Stimulated activated CD8-positive, alpha-beta memory T cell treated with anti-CD3 and anti-CD28 coated beads, Interleukin-2, amount 100 ng/mL, for 48 hours (primary cell): ENCODE measurements at regions not wholly inside any gene's neighbourhood (a gene's known extent, or its start where the extent isn't known, plus 50 kb on each side); places are given as distances from the start of the nearest gene placed in this dataset.

Experiments used
- DNase-seq, 2 donors: peaks; one replicate each; pipeline ENCODE4 v3.0.0-alpha.2; 2020; ENCODE audit warnings: low read depth in 2 of 2

DNA sequence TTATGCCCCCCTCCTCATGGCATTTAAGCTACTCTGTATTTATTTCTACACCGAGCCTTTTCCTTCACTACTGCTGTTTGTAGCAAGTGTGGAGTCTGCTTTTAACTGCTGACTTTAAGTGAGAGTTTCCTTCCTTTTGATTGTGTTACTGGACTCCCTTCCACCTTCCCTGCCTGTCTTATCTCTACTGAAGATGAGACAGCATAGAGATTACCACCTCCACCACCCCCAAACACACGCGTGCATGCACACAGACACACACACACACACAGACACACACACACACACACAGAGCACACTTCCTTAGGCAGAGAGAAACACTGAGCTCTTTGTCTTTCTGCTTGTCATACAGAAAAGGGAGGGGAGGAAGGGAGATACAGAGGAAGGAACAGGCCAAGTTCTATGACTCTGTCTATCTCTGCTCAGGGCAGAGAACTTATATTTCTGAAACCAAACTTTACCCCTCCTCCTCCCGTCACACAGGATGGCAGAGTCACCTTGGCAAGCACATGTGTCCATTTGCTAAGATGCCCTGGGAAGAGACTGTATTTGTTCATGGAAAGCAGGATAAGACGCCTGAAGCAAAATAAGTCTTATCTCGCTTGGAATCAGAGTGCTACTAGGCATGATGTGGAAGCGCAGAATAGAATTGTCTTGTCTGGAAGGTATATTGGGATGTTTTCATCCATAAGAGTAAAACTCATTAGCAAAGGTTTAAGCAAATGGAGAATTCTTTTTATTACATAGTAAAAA, 81.8 kb upstream of the CAV2 start:
- DNase-seq, result no peak

DNA sequence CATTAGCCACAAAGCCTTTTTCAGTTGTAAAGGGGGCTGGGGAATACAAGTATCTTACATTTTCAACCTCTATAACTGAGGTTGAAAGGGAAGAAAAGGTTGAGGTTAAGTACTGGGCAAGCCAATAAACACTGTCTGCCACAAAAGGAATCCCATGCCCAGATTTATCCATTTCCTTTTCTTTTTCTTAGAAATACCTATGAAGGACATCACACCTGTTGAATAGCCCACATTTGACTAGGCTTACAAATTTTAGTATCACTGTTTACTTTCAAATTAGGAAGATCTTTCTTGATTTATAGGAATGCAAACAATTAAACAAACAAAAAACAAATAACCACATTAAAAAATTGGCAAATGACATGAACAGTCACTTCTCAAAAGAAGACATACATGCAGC, 81.0 kb upstream of the CAV2 start:
- no peak for DNase-seq

DNA sequence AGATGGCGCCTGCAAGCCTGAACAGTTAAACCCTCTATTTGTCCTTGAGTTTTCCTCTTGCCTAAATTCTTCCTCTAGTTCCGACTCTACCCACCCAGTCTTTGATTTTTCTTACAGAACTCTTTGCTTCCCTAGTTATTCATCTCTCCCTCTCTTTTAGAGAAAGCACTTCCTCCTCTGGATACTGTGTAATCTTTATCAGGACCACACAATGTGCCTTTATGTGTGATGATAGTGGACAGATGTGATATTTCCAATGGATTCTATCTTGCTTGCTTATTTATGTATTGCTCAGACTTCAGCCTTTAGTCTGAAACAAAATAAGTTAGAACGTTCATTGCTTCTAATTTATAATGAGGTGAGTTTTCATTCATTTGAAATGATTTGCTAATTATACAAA, 79.5 kb upstream of the CAV2 start:
- DNase-seq, result no peak

DNA sequence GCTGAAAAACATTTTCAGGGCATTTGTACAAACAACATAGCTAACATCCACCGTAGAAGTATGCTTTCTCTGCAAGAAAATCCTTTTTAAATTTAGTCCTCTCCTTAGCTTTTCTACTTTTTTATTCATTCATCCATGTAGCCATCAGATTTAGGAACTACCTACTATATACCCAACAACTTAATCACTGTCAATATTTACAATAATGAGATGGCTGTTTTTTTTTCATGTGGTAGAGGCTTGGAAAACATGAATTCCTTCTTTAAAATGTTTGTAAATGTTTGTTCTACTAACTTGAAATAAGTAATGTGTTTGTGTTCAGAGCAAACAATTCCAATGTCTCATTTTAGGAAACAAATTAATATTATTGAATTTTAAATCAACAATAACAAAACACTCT, 78.2 kb upstream of the CAV2 start:
- no peak for DNase-seq

DNA sequence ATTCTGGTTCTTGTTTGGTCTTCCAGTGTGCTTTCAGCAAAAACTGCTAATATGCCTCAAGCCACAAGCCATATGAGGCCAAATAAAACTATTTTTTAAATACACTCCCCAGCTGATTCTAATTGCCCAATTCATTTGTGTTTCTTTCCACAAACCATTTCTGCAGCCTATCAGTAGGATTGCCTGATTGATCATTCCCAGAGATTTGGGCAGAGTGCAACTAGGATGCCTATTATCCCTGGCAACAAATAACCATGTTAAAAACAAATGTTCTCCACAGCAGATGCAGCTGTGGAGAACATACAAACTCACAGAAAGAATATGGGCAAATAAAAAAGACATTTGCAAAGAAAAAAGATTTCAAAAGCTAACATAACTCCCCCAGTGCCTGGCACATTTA, 76.9 kb upstream of the CAV2 start:
- DNase-seq, result no peak

DNA sequence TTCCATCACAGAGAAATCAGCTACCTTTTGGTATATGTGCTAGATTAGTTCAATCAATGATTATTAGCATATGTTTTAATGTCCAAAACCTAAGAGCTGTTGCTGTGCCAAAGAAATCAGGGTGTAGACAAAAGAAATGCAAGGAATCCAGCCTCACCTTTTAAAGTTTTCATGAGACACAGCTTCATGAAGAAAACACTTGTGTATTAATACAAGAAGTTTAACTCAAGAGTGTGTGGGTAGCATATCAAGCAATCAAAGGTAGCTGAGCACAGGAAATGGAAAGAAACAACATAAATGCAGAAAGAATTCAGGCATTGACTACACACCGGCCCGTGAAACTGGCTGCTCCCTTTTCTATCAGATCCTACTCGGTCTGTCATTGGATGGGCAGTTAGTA, 76.0 kb upstream of the CAV2 start:
- no peak for DNase-seq

DNA sequence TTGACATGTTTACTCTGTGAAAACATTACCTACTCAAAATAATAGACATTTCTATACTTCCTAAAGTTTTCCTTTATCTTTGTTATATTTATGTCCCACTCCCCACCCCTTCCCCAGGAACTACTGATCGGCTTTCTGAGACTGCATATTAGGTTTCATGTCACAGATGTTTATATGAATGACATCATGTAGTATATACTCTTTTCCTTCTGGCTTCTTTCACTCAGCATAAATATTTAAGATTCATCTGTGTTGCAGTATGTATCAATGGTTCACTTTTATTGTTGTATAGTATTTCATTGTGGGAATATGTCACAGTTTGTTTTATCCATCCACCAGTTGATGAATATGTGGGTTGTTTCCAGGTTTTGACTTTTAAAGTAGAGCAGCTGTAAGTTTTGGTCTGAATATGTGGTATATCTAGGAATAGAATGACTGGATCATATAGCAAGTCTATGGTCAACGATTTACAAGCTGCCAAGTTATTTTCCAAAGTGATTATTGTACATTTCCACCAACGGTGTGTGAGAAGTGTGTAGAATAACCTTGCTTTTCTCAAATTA, 73.8 kb upstream of the CAV2 start:
- no peak for DNase-seq

DNA sequence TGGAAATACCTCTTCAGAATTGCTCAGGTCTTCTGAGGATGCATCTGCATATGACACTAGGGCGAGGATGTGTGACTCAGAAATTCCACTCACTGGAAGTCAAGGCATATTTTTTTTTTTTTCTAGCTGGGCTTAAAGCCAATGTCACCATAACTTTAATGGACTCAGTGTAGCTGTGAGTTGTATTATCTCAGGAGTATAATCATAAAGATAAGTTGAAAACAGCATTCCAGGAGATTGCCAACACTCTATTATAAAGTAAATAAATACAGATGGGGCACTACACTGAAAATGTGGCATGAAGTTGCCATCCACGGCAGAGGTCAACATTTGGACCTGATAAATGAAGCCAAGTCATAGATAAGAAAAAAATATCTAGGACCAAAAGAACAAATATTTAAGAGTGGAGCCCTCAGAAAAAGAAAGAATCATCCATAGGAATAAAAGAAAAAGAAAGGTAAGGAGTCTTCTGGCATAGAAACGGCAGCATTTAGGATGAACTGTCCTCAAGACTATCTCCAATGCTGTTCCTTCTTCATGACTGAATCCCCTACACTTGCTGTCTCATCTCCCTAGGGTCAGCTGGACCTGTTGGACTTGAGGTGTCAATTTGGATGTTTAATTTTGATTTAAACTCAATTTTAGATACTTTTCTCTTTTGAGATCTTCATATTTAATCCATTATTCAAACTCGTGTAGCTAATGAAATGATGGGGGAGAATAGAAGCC, 72.9 kb upstream of the CAV2 start:
- no peak for DNase-seq

DNA sequence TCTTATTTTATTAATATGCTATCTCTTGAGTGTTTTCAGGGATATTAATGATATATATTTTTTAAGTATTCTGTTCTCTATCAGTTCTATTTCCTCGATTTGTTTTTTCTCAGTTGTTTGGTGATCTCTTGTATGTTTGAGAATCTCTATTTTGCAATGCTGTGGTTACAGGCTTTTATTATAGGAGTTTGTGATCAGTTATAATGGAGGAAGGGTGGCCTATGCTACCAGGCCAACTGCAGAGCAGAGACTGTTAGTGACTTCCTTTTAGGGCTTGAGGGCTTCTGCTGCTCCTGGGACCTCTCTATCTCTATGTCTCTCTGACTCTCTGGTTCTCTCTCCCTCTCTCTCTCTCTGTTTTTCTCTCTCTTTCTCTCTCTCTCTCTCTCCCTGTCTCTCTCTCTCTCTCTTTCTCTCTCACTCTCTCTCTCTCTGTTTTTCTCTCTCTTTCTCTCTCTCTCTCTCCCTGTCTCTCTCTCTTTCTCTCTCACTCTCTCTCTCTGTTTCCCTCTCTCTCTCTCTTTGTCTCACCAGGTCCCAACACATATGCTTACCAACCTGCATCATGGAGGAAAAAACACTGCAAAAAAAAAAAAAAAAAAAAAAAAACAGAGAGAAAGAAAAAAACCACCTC, 69.4 kb upstream of the CAV2 start:
- DNase-seq, result no peak

DNA sequence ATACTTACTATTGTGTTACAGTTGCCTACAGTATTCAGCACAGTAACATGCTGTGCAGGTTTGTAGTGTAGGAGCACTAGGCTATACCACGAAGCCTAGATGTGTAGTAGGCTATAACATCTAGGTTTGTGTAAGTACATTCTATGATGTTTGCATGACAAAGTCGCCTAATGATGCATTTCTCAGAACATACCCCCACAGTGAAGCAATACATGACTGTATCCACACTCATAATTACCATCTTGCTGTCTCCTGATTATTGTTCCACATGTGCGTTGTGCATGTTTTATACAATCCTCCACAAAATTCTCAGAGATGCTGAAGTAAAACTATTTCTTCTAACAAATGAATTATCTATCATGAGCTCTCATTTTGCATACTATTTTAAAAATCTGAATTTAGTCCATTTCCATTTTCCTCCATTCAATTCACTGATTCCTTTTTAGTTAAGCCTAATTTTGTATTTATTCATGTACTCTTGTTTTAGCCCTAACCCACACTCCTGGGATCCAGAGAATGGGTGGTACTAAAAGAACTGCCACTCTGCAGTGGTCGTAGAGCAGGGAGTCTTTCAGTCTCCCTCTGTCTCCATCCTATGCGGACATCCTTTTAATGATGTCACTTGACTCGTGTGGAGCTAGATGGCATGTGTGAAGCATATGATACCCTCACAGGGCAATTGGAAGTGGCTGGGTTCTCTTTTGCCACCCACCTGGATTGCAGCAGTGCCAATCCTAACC, 67.6 kb upstream of the CAV2 start:
- DNase-seq, result no peak

DNA sequence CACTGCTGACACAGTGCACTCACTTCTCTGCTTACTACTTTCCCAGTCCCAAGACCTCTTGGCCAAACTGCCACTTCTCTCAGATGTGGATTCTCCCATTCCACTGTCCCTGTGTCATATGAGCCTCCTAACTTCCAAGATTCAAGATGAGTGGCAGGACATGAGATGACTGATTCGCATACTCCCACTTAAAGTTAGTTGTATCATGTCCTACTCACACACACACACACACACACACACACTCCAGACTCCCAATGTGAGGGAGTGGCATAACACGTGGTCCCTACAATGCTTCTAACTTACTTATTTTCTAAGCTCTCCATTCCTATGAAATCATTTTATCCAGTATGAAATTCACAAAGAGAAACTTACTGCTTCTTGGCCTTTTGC, 67.0 kb upstream of the CAV2 start:
- DNase-seq, result no peak

DNA sequence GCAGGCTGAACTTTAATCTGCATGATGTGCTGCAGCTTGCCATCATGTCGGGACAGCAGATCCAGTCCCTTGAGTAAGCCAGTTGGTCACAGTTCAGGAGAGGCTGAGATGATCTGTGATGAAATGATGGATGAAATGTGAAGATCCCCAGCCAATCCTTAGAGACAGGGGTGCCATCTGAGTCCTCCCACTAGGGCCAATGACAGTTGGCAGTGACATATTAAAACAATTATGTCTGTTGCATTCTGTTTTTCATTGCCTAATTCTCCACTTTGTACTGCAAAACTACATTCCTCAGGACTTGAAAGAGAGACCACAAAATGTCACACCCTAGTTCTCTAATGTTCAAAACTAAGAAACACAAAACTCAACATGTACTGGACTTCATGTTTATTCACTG, 66.3 kb upstream of the CAV2 start:
- no peak for DNase-seq

DNA sequence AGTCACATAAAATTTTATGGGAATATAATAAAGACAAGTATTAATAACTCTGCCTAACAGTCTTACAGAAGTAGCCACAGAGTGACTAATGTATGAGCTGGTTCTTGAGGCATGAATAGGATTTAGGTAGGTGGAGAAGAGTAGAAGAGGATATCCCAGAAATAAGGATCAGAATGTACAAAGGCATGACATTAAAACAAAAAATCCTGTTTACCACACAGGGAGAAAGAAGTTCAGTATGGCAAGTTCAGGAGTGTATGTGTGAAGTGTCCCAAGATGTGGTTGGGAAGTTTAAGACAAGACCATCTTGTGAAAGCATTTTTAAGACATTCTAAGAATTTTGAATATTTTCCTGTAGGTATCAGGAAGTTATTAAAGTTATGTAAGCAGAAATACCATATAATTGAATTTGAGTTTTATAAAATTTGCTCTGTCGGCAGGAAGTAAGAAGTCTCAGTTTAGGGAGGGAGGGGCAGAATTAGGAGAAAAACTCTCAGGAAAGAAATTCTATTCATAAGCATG, 64.7 kb upstream of the CAV2 start:
- no peak for DNase-seq

DNA sequence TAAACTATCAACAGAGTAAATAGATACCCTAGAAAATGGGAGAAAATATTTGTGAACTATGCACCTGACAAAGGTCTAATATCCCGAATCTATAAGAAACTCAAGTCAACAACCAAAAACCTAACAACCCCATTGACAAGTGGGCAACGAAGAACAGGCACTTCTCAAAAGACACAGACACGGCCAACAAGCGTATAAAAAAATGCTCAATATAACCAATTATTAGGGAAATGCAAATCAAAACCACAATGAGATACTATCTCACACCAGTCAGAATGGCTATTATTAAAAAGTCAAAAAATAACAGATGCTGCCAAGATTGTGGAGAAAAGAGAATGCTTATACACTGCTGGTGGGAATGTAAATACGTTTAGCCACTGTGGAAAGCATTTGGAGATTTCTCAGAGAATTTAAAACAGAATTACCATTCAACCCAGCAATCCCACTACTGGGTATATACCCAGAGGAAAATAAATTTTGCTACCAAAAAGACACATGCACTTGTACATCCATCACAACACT, 63.2 kb upstream of the CAV2 start:
- no peak for DNase-seq

DNA sequence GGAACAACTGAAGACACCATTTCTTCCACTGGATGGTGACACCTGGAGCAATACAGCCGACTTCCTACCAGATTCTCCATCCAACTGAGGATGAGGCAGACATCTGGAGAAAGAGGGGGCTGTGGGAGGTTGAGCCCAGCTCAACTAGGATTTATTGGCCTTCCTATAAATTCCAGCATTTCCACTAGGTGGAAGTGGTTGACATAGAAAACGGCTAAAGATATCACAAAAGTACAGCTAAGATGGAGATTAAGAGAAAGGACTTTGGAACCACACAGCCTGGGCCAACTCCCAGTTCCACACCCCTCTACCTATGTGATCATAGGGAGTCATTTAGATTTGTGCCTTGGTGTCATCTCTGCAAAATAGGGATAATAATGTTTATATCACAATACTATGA, 61.3 kb upstream of the CAV2 start:
- DNase-seq, result no peak

DNA sequence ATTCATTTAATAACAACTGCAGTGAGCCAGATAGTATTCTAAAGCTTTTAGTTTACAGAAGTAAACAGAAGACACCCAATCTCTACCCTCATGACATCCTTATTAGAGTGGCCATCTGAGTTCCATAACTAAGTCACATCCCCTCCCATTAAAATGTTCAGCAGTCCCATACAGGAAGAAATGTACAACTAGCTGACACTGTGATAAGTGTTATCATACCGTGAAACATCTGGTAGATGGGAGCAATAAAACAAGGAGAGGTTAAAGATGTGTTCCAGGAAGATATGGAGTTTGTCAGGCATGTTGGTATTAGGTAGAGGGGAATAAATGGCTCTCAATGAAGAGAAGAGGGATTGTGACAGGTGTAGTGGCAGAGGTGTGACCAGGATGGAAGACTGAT, 60.5 kb upstream of the CAV2 start:
- DNase-seq, result no peak

DNA sequence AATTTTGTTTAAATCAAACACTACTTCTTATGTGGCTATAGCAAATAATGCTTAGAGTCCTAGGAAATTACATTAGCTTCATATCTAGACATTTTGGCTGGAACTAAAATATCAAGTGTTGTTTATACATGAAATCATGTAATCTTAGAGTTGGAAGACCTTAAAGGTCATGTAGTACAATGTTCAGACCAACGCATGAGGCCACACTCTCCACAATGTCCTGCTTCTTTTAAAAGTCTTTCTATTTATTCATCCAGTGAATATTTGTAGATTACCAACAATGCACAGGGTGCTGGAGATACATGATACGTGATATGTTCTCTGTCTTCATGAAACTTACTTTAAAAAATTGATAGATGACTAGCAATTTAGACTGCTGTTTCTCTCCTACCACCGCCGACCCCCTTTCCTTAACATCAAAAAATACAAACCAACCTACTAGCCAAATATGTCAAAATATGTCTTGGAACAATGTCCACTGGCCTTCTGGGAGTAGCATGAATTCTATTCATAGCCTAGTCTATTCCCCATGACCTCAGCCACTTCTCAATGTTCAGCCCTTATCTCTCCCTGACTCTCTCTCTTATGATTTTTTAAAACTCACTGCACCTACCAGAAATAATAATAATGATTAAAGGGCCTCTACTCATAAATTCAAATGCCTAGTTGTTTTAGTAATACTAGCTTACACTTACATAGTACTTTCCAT, 59.5 kb upstream of the CAV2 start:
- DNase-seq, result no peak

DNA sequence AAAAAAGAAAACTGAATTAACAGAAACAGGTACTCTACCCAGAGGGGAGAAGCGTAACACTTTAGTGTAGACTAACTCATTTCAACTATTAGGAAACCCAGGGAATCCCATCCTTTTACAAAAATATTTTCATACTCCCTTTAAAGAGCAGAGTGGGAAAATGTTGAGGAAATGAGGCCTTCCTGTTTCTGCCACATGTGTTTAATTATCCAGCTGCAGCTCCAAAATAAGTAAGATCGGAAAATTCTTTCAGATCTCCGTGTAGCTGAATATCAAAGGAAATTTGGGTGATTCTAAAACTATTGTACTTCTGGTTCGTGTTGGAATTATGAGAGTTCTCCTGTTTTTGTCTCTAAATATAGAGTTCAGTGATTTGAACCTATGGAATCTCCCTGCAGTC, 58.0 kb upstream of the CAV2 start:
- no peak for DNase-seq

DNA sequence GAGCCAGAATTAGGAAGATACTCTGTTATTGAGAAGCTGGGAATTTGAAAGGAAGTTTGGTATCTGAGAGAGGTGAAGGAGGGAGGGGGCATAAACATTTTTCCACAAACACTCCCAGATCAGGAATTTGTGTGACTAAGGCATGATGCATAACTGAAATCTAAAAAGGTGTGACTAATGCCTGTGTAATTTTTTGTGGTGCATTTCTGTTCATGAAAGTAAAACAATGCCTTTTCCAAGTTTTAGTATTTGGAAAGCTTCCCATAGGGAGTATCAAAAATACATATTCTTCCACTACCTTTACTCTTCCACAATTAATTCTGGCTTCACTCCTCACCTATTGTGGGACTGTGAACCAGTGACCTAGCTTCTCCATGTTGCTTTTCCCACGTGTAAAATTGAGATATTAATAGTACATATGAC, 56.4 kb upstream of the CAV2 start:
- DNase-seq, result no peak

DNA sequence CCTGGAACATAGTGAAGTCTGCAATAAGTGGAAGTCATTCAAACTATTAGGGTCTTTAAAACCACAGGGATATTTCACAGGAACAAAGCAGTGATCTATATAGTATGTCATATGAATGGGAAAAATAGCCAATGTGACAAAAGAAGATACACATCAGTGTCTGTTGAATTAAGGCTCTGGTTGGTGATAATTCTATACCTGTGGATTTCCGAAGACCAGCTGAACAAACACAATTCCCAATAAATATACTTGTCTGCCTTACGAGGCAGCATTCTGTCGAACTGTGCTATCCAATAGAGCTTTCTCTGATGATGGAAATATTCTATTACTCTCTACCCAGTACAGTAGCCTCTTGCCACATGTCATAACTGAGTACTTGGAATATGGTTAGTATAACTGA, 55.9 kb upstream of the CAV2 start:
- DNase-seq, result no peak
